IPS-20b (cell line): ENCODE measurements at regions not wholly inside any gene's neighbourhood (a gene's known extent, or its start where the extent isn't known, plus 50 kb on each side); places are given as distances from the start of the nearest gene placed in this dataset.
"Not testable (repeated sequence)": the region's sequence is repeated elsewhere in the genome, so short reads cannot be mapped to it uniquely, and the experiment has no call there.

ENCODE experiments used
- H3K27ac ChIP-seq: one replicate; pipeline ENCODE4 v1.5.1; 2013; ENCODE audit warnings: low read length
- H3K27me3 ChIP-seq: 2 replicates; pipeline ENCODE4 v1.6.1; 2013; ENCODE audit warnings: mild to moderate bottlenecking, low read length, inconsistent platforms; ENCODE audit not compliant: insufficient read depth
- H3K36me3 ChIP-seq: 2 replicates; pipeline ENCODE4 v1.6.1; 2013; ENCODE audit warnings: low read depth, mild to moderate bottlenecking, inconsistent platforms, low read length, moderate library complexity; ENCODE audit not compliant: insufficient read depth
- H3K4me1 ChIP-seq: 2 replicates; pipeline ENCODE4 v1.6.1; 2013; ENCODE audit warnings: mild to moderate bottlenecking, control low read depth, inconsistent platforms, low read length, moderate library complexity; ENCODE audit not compliant: insufficient read depth
- H3K4me3 ChIP-seq: 2 replicates; pipeline ENCODE4 v1.5.1; 2013; ENCODE audit warnings: mild to moderate bottlenecking, low read length, inconsistent platforms
- H3K9ac ChIP-seq: 2 replicates; pipeline ENCODE4 v1.6.1; 2013; ENCODE audit warnings: low read depth, mild to moderate bottlenecking, inconsistent platforms, low read length, moderate library complexity
- H3K9me3 ChIP-seq: 2 replicates; pipeline ENCODE4 v1.6.1; 2013; ENCODE audit warnings: mild to moderate bottlenecking, low read depth, low read length, inconsistent platforms; ENCODE audit not compliant: insufficient read depth

DNA sequence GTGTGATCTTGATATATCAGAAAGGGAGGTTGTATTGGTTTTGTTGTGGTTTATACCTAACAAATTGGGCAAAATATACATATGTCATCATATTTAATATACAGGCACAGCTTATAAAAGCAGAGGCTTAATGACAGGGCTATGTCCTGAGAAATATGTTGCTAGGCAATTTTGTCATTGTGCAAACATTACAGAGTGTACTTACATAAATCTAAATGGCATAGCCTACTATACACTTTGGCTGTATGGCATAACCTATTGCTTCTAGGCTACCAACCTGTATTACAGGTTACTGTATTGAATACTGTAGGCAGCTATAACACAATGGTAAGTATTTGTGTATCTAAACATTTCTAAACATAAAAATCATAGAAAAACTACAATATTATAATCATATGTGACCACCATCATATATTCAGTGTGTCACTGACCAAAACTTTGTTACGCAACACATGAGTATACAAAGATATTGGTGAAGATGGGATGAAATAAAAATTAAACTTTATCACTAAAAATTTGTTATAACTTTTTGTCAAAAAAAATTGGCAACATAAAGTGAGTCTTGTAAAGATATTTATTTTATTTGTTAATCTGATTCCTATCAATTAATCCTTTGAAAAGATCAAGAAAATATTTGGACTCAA is 414.0 kb upstream of the HS3ST1 start:
- H3K9ac ChIP-seq: no peak overlapping the region
- H3K9me3 ChIP-seq: no peaks in the 10 kb centered on the region
- no peaks in the 10 kb centered on the region for H3K27me3 ChIP-seq
- H3K36me3 ChIP-seq: no peaks in the 10 kb centered on the region
- no peak overlapping the region for H3K27ac ChIP-seq
- H3K4me1 ChIP-seq: peaks cover 13% of the 10 kb centered on the region; the same call in 1 of the 2 replicates
- no peak overlapping the region for H3K4me3 ChIP-seq

- Histone ChIP-seq H3K4me3 (no peak overlapping the region), H3K36me3 (no peaks in the 10 kb centered on the region), H3K9ac (no peak overlapping the region), H3K27me3 (no peaks in the 10 kb centered on the region), H3K4me1 (no peaks in the 10 kb centered on the region), H3K9me3 (no peaks in the 10 kb centered on the region), H3K27ac (no peak overlapping the region)
Observed at GRCh38 chr4:11839889-11840288, 411.2 kb upstream of the HS3ST1 start.

- H3K27me3 ChIP-seq: no peaks in the 10 kb centered on the region
- no peak overlapping the region for H3K9ac ChIP-seq
- H3K36me3 ChIP-seq: no peaks in the 10 kb centered on the region
- H3K27ac ChIP-seq: no peak overlapping the region
- no peak overlapping the region for H3K4me3 ChIP-seq
- peaks cover 4% of the 10 kb centered on the region; the same call in 1 of the 2 replicates for H3K4me1 ChIP-seq
- no peaks in the 10 kb centered on the region for H3K9me3 ChIP-seq
Observed at GRCh38 chr4:11831739-11832138, 403.0 kb upstream of the HS3ST1 start.

DNA sequence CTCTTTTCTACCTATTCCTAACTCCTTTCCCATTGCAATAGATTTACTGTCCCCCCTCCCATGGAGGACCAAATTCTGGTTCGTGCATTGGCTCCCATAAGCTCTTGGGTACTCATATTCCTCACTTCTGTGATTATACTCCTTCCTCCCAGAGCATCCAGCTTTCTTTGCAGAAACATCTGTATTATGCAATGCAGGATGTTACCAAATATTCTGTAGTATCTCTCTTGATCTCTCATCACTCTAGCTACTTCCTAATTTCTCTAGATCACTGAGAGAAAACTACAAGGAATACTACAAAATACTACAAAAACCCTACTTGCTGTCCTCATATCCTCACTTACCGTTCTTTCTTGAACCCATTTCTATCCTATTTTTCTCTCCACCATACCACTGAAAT is 395.9 kb upstream of the HS3ST1 start:
- H3K27me3 ChIP-seq: no peaks in the 10 kb centered on the region
- H3K36me3 ChIP-seq: no peaks in the 10 kb centered on the region; the same call in 1 of the 2 replicates
- H3K9ac ChIP-seq: no peak overlapping the region
- H3K4me1 ChIP-seq: peaks cover 20% of the 10 kb centered on the region; the same call in 1 of the 2 replicates
- H3K27ac ChIP-seq: no peak overlapping the region
- H3K4me3 ChIP-seq: no peak overlapping the region
- H3K9me3 ChIP-seq: no peaks in the 10 kb centered on the region

DNA sequence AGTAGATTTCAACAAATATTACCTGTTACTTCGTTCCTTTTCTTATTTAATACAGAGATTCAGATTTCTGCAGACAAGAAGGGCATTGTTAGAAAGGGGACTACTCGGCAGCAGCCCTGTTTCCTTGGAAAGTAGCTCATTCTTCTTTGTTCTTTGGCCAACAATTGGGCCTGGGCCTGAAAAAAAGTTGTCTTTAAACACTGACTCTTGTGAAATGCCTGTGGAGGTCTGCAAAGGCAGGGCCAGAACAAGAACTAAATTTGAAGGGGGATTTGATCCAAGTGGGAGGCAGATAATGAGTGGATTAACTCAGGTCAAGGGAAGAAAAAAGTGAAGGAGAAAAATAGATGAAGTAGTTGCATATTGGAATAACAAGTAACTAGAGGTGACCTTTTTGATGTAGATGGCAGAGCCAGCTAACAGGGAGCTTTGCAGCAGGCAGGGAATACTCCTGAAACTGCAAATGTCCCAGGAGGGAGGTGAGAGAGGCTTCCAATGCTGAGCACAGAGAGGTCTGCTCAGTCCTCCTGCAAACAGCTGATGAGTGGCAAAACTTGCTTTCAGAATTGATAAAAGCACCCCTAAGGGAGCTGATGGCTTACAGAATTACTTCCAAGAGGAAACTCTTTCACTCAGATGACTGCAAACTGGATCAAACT is 393.2 kb upstream of the HS3ST1 start:
- Histone ChIP-seq H3K9ac (peak overlapping the region; percentile 45; the same call in 1 of the 2 replicates), H3K27ac (peak overlapping the region; percentile 44), H3K4me1 (peaks cover 20% of the 10 kb centered on the region; the same call in 1 of the 2 replicates), H3K4me3 (peak overlapping the region; percentile 37), H3K36me3 (no peaks in the 10 kb centered on the region; the same call in 1 of the 2 replicates), H3K9me3 (no peaks in the 10 kb centered on the region), H3K27me3 (no peaks in the 10 kb centered on the region)

DNA sequence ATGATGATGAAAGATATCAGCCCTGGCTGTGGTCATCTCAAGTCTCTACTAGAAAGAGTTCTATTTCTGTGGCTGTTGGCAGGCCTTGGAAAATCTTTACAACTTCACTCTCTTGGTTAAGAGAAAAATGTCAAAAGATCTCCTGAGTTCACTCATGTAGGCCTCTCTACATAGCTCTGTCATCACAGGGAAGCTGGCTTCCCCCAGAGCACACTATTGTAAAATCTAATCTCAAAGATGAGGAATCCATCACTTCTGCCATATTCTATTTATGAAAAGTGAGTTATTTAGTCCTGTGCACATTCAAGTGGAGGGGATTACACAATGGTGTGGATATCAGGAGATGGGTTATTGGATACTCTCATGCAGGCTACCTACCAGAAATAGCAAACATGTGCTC is 388.4 kb upstream of the HS3ST1 start:
- Histone ChIP-seq H3K4me1 (peaks cover 8% of the 10 kb centered on the region; the same call in 1 of the 2 replicates), H3K9me3 (no peaks in the 10 kb centered on the region), H3K27ac (no peak overlapping the region), H3K36me3 (no peaks in the 10 kb centered on the region), H3K4me3 (no peak overlapping the region), H3K9ac (no peak overlapping the region), H3K27me3 (no peaks in the 10 kb centered on the region)

GRCh38 chr4:11814758-11815157 is 386.1 kb upstream of the HS3ST1 start:
- Histone ChIP-seq H3K27me3 (no peaks in the 10 kb centered on the region), H3K27ac (no peak overlapping the region), H3K9ac (no peak overlapping the region), H3K4me3 (no peak overlapping the region), H3K9me3 (no peaks in the 10 kb centered on the region), H3K36me3 (no peaks in the 10 kb centered on the region), H3K4me1 (no peaks in the 10 kb centered on the region)

DNA sequence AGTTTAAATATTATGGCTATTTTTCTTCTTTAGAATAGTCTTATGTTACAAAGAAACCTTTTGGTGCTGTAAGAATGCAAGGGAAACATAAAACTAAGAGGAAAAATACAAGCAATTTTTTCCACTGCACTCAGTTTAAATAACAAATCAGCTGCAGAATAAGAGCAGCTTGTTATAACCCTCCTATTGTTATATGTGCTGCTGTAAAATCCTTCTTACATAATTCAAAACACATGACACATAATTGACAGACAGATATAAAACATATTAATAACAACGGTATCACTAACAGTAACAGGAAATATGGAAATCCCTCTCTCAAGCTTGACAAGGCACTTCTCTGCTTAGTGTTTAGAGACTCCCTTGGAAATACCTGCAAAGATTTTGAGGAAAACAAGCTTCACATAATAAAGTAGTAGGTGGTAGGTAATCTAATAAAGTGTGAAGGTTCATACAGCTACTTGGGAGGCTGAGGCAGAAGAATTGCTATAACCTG is 385.3 kb upstream of the HS3ST1 start:
- Histone ChIP-seq H3K4me1 (no peaks in the 10 kb centered on the region), H3K27ac (no peak overlapping the region), H3K36me3 (no peaks in the 10 kb centered on the region), H3K9me3 (no peaks in the 10 kb centered on the region), H3K9ac (no peak overlapping the region), H3K27me3 (no peaks in the 10 kb centered on the region), H3K4me3 (no peak overlapping the region)

GRCh38 chr4:11811521-11811920 is 382.8 kb upstream of the HS3ST1 start:
- not testable (repeated sequence) for H3K27me3 ChIP-seq, H3K4me1 ChIP-seq, H3K9ac ChIP-seq, H3K27ac ChIP-seq, H3K4me3 ChIP-seq, H3K9me3 ChIP-seq, H3K36me3 ChIP-seq

DNA sequence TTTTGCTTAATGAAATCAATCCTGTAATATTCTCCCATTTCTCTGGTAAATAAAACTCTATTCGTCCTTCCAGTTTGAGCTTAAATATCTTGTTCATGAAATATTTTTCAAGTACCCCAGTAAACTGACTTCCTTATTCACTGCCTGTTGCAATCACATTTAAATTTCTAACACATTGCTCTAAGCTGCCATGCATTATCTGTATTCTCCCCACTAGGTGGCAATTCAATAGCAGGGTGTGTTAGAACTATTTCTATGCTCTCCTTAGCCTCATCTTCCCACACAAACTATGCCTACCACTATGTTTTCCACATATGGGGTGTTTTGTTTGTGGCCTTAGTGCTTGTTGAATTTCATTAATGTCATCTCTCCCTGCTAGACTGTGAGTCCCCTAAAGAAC is 377.1 kb upstream of the HS3ST1 start:
- no peak overlapping the region for H3K9ac ChIP-seq

DNA sequence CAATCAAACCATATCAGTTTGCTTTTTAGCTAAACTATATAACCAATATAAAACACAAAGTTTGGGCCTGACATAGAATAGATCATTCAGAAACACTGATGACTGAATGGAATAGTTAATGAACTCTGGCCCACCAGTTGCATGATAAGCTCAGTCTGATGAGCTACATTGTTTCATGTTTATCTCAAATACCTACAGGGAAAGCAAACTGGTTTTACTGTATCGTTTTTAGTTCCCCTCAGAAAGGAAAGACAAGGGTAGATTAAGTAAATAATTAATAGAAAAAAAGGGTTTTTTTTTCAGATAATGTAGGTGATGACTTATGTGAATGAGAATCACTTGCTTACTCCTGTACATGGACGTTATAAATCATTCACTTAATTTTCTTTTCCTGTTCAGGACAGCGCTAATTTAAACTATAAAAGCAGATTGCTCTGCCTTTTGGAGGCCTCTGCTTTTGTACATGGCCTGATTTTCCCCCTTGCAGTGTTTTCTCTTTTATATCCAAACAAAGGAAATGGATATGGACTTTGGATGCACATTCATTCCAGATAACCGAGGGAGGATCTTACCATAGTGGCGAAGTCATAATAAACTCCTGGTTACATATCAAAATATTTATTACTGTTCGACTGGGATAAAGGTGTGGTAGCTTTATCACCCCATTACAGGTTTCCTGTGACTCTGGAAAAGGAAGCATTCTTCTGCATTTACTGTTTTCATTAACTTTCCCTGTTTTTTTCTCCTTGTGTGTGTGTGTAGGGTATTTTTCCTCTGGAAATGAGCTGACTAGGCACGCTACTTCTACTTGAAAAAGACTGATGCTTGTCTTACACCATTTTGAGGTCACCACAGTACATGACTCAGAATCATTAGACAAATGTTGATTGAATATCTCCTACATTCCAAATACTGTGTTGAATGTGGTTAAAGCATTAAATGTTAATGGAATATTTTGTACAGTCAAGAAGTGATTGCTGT is 373.1 kb upstream of the HS3ST1 start:
- H3K36me3 ChIP-seq: no peaks in the 10 kb centered on the region

More for the DNA sequence above, 377.1 kb upstream of the HS3ST1 start:
- no peak overlapping the region for H3K4me3 ChIP-seq
- no peaks in the 10 kb centered on the region for H3K36me3 ChIP-seq
- no peaks in the 10 kb centered on the region for H3K27me3 ChIP-seq
- peaks cover 4% of the 10 kb centered on the region; the same call in 1 of the 2 replicates for H3K9me3 ChIP-seq
- H3K4me1 ChIP-seq: peaks cover 5% of the 10 kb centered on the region; the same call in 1 of the 2 replicates
- H3K27ac ChIP-seq: peak overlapping the region; percentile 40

More for the DNA sequence above, 373.1 kb upstream of the HS3ST1 start:
- H3K4me1 ChIP-seq: peaks cover 9% of the 10 kb centered on the region; the same call in 1 of the 2 replicates
- no peaks in the 10 kb centered on the region for H3K27me3 ChIP-seq
- H3K9me3 ChIP-seq: no peaks in the 10 kb centered on the region; the same call in 1 of the 2 replicates
- no peak overlapping the region for H3K27ac ChIP-seq
- no peak overlapping the region for H3K9ac ChIP-seq
- no peak overlapping the region for H3K4me3 ChIP-seq
